ENCODE measurements at regions not wholly inside any gene's neighbourhood (a gene's known extent, or its start where the extent isn't known, plus 50 kb on each side); places are given as distances from the start of the nearest gene placed in this dataset.

GRCh38 chrX:22430701-22431100, 158.0 kb downstream of the CBLL2 start:
- DNase-seq (ENCODE audit: low read depth): no peak
- no peak for TF ChIP-seq CTCF (IDR thresholded peaks at IDR 0.05; ENCODE audit: low read length, missing control alignments)
- H3K4me3 ChIP-seq (replicated peaks; ENCODE audit: low read depth, low read length): no peak overlapping the region

GRCh38 chrX:22433292-22434070, 160.8 kb downstream of the CBLL2 start:
- H3K4me3 ChIP-seq (replicated peaks; ENCODE audit: low read depth, low read length): no peak overlapping the region
- peak; percentile 3 for DNase-seq (ENCODE audit: low read depth)
- TF ChIP-seq CTCF (IDR thresholded peaks at IDR 0.05; ENCODE audit: low read length, missing control alignments): no peak

GRCh38 chrX:22445880-22446279, 173.2 kb downstream of the CBLL2 start:
- H3K4me3 ChIP-seq (replicated peaks; ENCODE audit: low read depth, low read length): no peak overlapping the region
- no peak for DNase-seq (ENCODE audit: low read depth)
- TF ChIP-seq CTCF (IDR thresholded peaks at IDR 0.05; ENCODE audit: low read length, missing control alignments): no peak

GRCh38 chrX:22462959-22463358, 190.2 kb downstream of the CBLL2 start:
- no peak for TF ChIP-seq CTCF (IDR thresholded peaks at IDR 0.05; ENCODE audit: low read length, missing control alignments)
- no peak for DNase-seq (ENCODE audit: low read depth)
- no peak overlapping the region for H3K4me3 ChIP-seq (replicated peaks; ENCODE audit: low read depth, low read length)

GRCh38 chrX:22467571-22467970, 194.9 kb downstream of the CBLL2 start:
- no peak for TF ChIP-seq CTCF (IDR thresholded peaks at IDR 0.05; ENCODE audit: low read length, missing control alignments)
- H3K4me3 ChIP-seq (replicated peaks; ENCODE audit: low read depth, low read length): no peak overlapping the region
- no peak for DNase-seq (ENCODE audit: low read depth)

- no peak overlapping the region for H3K4me3 ChIP-seq (replicated peaks; ENCODE audit: low read depth, low read length)
- TF ChIP-seq CTCF (IDR thresholded peaks at IDR 0.05; ENCODE audit: low read length, missing control alignments): no peak
- no peak for DNase-seq (ENCODE audit: low read depth)
Measured at GRCh38 chrX:22481436-22481835, 208.7 kb downstream of the CBLL2 start.

GRCh38 chrX:22486296-22486695, 213.6 kb downstream of the CBLL2 start:
- no peak overlapping the region for H3K4me3 ChIP-seq (replicated peaks; ENCODE audit: low read depth, low read length)
- DNase-seq (ENCODE audit: low read depth): peak; percentile 1
- TF ChIP-seq CTCF (IDR thresholded peaks at IDR 0.05; ENCODE audit: low read length, missing control alignments): no peak

All from fibroblast of pulmonary artery (primary cell).